H9 (cell line): ENCODE measurements at regions not wholly inside any gene's neighbourhood (a gene's known extent, or its start where the extent isn't known, plus 50 kb on each side); places are given as distances from the start of the nearest gene placed in this dataset.

Experiments
- DNase-seq: peaks from one replicate; pipeline ENCODE4 v3.0.0-alpha.2; 2017
- H2AFZ ChIP-seq: one replicate; pipeline ENCODE4 v1.6.1; 2013; ENCODE audit warnings: mild to moderate bottlenecking, low read length, control low read depth, moderate library complexity
- H2AK5ac ChIP-seq: 2 replicates; pipeline ENCODE4 v1.6.1; 2013; ENCODE audit warnings: low read length, control low read depth, mixed read lengths; ENCODE audit not compliant: insufficient read length
- H2BK120ac ChIP-seq: one replicate; pipeline ENCODE4 v1.6.1; 2013; ENCODE audit warnings: low read depth, mild to moderate bottlenecking, low read length, control low read depth, inconsistent platforms; ENCODE audit not compliant: poor library complexity, severe bottlenecking
- H2BK12ac ChIP-seq: 2 replicates; pipeline ENCODE4 v1.6.1; 2013; ENCODE audit warnings: low read length, control low read depth, mixed read lengths, low read depth; ENCODE audit not compliant: insufficient read length
- H2BK15ac ChIP-seq: 2 replicates; pipeline ENCODE4 v1.6.1; 2013; ENCODE audit warnings: low read depth, low read length, control low read depth
- H2BK20ac ChIP-seq: one replicate; pipeline ENCODE4 v1.6.1; 2013; ENCODE audit warnings: low read depth, mild to moderate bottlenecking, low read length, control low read depth, inconsistent platforms; ENCODE audit not compliant: poor library complexity, severe bottlenecking
- H2BK5ac ChIP-seq: 2 replicates; pipeline ENCODE4 v1.6.1; 2013; ENCODE audit warnings: low read length, control low read depth, mixed read lengths; ENCODE audit not compliant: insufficient read length
- H3K14ac ChIP-seq: 2 replicates; pipeline ENCODE4 v1.6.1; 2013; ENCODE audit warnings: low read length, control low read depth; ENCODE audit not compliant: insufficient read depth
- H3K18ac ChIP-seq: 2 replicates; pipeline ENCODE4 v1.6.1; 2013; ENCODE audit warnings: low read depth, mild to moderate bottlenecking, mixed read lengths, low read length, control low read depth; ENCODE audit not compliant: insufficient read length
- H3K23ac ChIP-seq: 2 replicates; pipeline ENCODE4 v1.6.1; 2013; ENCODE audit warnings: low read length, control low read depth, mixed read lengths, low read depth; ENCODE audit not compliant: insufficient read length
- H3K23me2 ChIP-seq: 2 replicates; pipeline ENCODE4 v1.6.1; 2013; ENCODE audit warnings: low read depth, mild to moderate bottlenecking, mixed read lengths, low read length, control low read depth; ENCODE audit not compliant: insufficient read length, poor library complexity, severe bottlenecking
- H3K27ac ChIP-seq: 2 replicates; pipeline ENCODE4 v1.5.1; 2013; ENCODE audit warnings: low read length, control low read depth, mixed read lengths, low read depth; ENCODE audit not compliant: insufficient read length
- H3K27me3 ChIP-seq: 2 replicates; pipeline ENCODE4 v1.6.1; 2013; ENCODE audit warnings: low read length, control low read depth, inconsistent platforms; ENCODE audit not compliant: insufficient read depth
- H3K4ac ChIP-seq: 2 replicates; pipeline ENCODE4 v1.6.1; 2013; ENCODE audit warnings: low read depth, mild to moderate bottlenecking, control low read depth, inconsistent platforms, low read length, moderate library complexity
- H3K4me1 ChIP-seq: 2 replicates; pipeline ENCODE4 v1.6.1; 2013; ENCODE audit warnings: low read length, control low read depth, inconsistent platforms; ENCODE audit not compliant: insufficient read depth
- H3K4me2 ChIP-seq: 2 replicates; pipeline ENCODE4 v1.6.1; 2013; ENCODE audit warnings: low read length, control low read depth, mixed read lengths; ENCODE audit not compliant: insufficient read length, insufficient read depth
- H3K56ac ChIP-seq: 2 replicates; pipeline ENCODE4 v1.6.1; 2013; ENCODE audit warnings: low read depth, mild to moderate bottlenecking, mixed read lengths, low read length, control low read depth; ENCODE audit not compliant: insufficient read length
- H3K79me1 ChIP-seq: 2 replicates; pipeline ENCODE4 v1.6.1; 2013; ENCODE audit warnings: low read depth, mild to moderate bottlenecking, moderate library complexity, low read length, control low read depth, inconsistent platforms; ENCODE audit not compliant: insufficient read depth, poor library complexity, severe bottlenecking
- H3K79me2 ChIP-seq: 2 replicates; pipeline ENCODE4 v1.6.1; 2013; ENCODE audit warnings: low read length, control low read depth, inconsistent platforms; ENCODE audit not compliant: insufficient read depth
- H3K9ac ChIP-seq: 2 replicates; pipeline ENCODE4 v1.6.1; 2013; ENCODE audit warnings: low read length, control low read depth, mixed read lengths; ENCODE audit not compliant: insufficient read length; ENCODE audit errors: extremely low read depth
- H3K9me3 ChIP-seq: one replicate; pipeline ENCODE4 v1.6.1; 2013; ENCODE audit warnings: low read depth, low read length, inconsistent platforms; ENCODE audit not compliant: control insufficient read depth
- H3T11ph ChIP-seq: one replicate; pipeline ENCODE4 v1.6.1; 2013; ENCODE audit warnings: mild to moderate bottlenecking, low read length, control low read depth, inconsistent platforms
- H4K20me1 ChIP-seq: one replicate; pipeline ENCODE4 v1.6.1; 2013; ENCODE audit not compliant: control insufficient read depth, insufficient read length, insufficient read depth
- H4K5ac ChIP-seq: 2 replicates; pipeline ENCODE4 v1.6.1; 2013; ENCODE audit warnings: low read depth, mild to moderate bottlenecking, mixed read lengths, low read length, control low read depth; ENCODE audit not compliant: insufficient read length
- H4K8ac ChIP-seq: replicated peaks from 2 replicates; pipeline ENCODE4 v1.6.1; 2013; ENCODE audit warnings: low read length, control low read depth, mixed read lengths, low read depth; ENCODE audit not compliant: insufficient read length
- H4K91ac ChIP-seq: 2 replicates; pipeline ENCODE4 v1.6.1; 2013; ENCODE audit warnings: low read depth, mild to moderate bottlenecking, moderate library complexity, mixed read lengths, low read length, control low read depth; ENCODE audit not compliant: insufficient read length
- H3K27ac Mint-ChIP-seq, 3 experiments: 2 replicates in 2 of 3; 3 replicates in 1 of 3; pipeline ENCODE4 v1.8.0; 2020 to 2021; ENCODE audit warnings: mixed read lengths in 3 of 3, mild to moderate bottlenecking in 1 of 3, moderate library complexity in 1 of 3
- H3K27me3 Mint-ChIP-seq: 2 replicates; pipeline ENCODE4 v1.8.0; 2021; ENCODE audit warnings: low read depth, mild to moderate bottlenecking, moderate library complexity, mixed read lengths
- H3K36me3 Mint-ChIP-seq, 3 experiments: 2 replicates in 2 of 3; 3 replicates in 1 of 3; pipeline ENCODE4 v1.8.0; 2020 to 2021; ENCODE audit warnings: low read depth in 3 of 3, mixed read lengths in 3 of 3; ENCODE audit not compliant: insufficient read depth in 1 of 3
- H3K4me1 Mint-ChIP-seq, 2 experiments: 2 replicates each; pipeline ENCODE4 v1.8.0; 2020; ENCODE audit warnings: mixed read lengths in 2 of 2
- H3K4me3 Mint-ChIP-seq, 2 experiments: 2 replicates in 1 of 2; 3 replicates in 1 of 2; pipeline ENCODE4 v1.8.0; 2020 to 2021; ENCODE audit warnings: mild to moderate bottlenecking in 2 of 2, mixed read lengths in 2 of 2, moderate library complexity in 1 of 2
- H3K9me3 Mint-ChIP-seq, 2 experiments: 2 replicates in 1 of 2; 3 replicates in 1 of 2; pipeline ENCODE4 v1.8.0; 2020; ENCODE audit warnings: mild to moderate bottlenecking in 2 of 2, mixed read lengths in 2 of 2, moderate library complexity in 1 of 2
- WGBS: extraction: QIAGEN DNeasy Blood & Tissue Kit; methylation state at CpG from one replicate; pipeline ENCODE4 v1.1.7; 2013; ENCODE audit warnings: missing lambda C conversion rate, low lambda C conversion rate, mixed read lengths; ENCODE audit not compliant: insufficient read length; ENCODE audit errors: extremely low coverage; 5-methylcytosine and 5-hydroxymethylcytosine counted together
- TF ChIP-seq, protein P1 (sequence below): fragments of 200-600 bp; sonication (generic); conservative IDR thresholded peaks from 3 replicates; pipeline ENCODE4 v1.8.0; 2021; ENCODE audit warnings: antibody characterized with exemption, mild to moderate bottlenecking

DNA sequence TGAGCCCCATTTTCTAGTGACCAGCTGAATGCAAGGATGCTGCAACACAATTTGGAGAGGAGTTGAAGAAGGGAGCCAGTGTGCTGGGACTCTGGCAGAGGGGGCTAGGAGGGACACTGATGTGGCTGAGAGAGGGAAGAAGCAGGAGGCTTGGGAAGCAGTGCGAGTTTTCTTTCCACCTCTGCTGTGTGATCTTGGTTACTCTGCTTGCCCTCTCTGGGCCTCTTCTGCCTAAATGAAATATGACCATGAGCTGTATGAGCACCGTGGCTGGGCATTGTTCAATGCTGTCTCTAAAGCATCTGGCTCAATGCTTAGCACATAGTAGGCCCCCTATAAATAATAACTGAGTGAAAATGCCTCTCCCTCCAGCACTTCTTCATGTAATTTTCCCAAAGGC, 65.3 kb upstream of the PAX7 start:
- no peak overlapping the region for H2AFZ ChIP-seq
- H3K4me3 Mint-ChIP-seq: no peak overlapping the region
- H2BK120ac ChIP-seq: no peak overlapping the region
- H3K23ac ChIP-seq: no peak overlapping the region
- peaks cover 5 to 25% of the 10 kb centered on the region in 2 experiments for H3K4me1 Mint-ChIP-seq
- H3K4me1 ChIP-seq: no peaks in the 10 kb centered on the region
- no peak overlapping the region for H4K5ac ChIP-seq
- H3K79me1 ChIP-seq: no peaks in the 10 kb centered on the region
- no peak overlapping the region for H3T11ph ChIP-seq
- H2BK5ac ChIP-seq: no peak overlapping the region
- H2BK15ac ChIP-seq: no peak overlapping the region; the same call in 1 of the 2 replicates
- peaks cover 62% of the 10 kb centered on the region for H3K27me3 Mint-ChIP-seq
- H4K91ac ChIP-seq: no peak overlapping the region
- no peak overlapping the region for H3K4me2 ChIP-seq
- H2BK20ac ChIP-seq: no peak overlapping the region
- no peak overlapping the region for H3K27ac Mint-ChIP-seq
- no peak overlapping the region for H2AK5ac ChIP-seq
- no peaks in the 10 kb centered on the region for H3K9me3 ChIP-seq
- TF ChIP-seq, protein P1, sequence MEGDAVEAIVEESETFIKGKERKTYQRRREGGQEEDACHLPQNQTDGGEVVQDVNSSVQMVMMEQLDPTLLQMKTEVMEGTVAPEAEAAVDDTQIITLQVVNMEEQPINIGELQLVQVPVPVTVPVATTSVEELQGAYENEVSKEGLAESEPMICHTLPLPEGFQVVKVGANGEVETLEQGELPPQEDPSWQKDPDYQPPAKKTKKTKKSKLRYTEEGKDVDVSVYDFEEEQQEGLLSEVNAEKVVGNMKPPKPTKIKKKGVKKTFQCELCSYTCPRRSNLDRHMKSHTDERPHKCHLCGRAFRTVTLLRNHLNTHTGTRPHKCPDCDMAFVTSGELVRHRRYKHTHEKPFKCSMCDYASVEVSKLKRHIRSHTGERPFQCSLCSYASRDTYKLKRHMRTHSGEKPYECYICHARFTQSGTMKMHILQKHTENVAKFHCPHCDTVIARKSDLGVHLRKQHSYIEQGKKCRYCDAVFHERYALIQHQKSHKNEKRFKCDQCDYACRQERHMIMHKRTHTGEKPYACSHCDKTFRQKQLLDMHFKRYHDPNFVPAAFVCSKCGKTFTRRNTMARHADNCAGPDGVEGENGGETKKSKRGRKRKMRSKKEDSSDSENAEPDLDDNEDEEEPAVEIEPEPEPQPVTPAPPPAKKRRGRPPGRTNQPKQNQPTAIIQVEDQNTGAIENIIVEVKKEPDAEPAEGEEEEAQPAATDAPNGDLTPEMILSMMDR: no peak
- H3K9ac ChIP-seq: no peak overlapping the region
- no peak for DNase-seq
- H3K27ac ChIP-seq: no peak overlapping the region
- peaks cover 0 to 2% (median 0%) of the 10 kb centered on the region in 3 experiments; a peak in 1 of 7 replicates for H3K36me3 Mint-ChIP-seq
- H3K27me3 ChIP-seq: no peaks in the 10 kb centered on the region
- no peaks in the 10 kb centered on the region for H4K20me1 ChIP-seq
- H3K18ac ChIP-seq: no peak overlapping the region
- H4K8ac ChIP-seq: no peak overlapping the region
- no peak overlapping the region for H3K14ac ChIP-seq
- H3K79me2 ChIP-seq: no peaks in the 10 kb centered on the region
- H3K4ac ChIP-seq: no peak overlapping the region
- WGBS: no CpG with 5 or more reads among the region's 2 CpGs
- no peaks in the 10 kb centered on the region for H3K23me2 ChIP-seq
- H3K56ac ChIP-seq: no peak overlapping the region
- no peak overlapping the region for H2BK12ac ChIP-seq
- H3K9me3 Mint-ChIP-seq: no peaks in the 10 kb centered on the region; a peak in 1 of 5 replicates
